ENCODE measurements at regions not wholly inside any gene's neighbourhood (a gene's known extent, or its start where the extent isn't known, plus 50 kb on each side); places are given as distances from the start of the nearest gene placed in this dataset.

DNA sequence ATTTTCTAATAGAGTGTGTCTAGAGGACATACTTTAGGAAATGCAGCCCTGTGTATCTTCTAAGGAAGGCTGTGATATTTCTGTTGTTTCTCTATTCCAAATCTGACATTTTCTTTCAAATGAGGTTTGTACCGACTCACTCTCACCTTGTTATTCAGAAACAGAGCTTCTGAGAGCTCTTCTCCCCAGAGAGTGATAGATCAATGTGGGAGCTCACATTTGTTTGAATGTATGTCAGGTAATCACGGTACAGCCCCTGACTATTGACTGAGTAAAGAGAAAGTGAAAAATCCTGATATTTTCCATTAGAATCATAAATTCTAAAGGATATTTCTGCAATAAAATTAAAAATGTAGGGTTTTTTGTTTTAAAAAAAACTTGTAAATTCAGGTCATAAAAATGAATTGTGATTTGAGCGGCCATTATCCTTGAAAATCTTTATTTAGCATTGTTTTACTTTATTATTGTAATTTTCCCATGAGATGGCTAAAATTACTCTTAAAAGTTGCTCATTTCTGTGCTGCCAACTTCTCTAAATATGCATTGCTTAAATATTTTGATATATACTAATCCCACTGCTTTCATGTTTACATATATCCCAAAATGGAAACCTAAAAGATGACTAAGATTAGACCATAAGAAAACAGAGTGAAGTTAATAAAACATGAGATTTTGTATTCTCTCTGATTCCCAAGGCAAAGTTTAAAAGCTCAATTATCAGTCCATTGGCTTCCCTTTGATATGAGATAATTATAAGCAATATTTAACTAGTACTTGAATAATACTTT, 1226.8 kb upstream of the CITED2 start:
- TF ChIP-seq, protein P1, sequence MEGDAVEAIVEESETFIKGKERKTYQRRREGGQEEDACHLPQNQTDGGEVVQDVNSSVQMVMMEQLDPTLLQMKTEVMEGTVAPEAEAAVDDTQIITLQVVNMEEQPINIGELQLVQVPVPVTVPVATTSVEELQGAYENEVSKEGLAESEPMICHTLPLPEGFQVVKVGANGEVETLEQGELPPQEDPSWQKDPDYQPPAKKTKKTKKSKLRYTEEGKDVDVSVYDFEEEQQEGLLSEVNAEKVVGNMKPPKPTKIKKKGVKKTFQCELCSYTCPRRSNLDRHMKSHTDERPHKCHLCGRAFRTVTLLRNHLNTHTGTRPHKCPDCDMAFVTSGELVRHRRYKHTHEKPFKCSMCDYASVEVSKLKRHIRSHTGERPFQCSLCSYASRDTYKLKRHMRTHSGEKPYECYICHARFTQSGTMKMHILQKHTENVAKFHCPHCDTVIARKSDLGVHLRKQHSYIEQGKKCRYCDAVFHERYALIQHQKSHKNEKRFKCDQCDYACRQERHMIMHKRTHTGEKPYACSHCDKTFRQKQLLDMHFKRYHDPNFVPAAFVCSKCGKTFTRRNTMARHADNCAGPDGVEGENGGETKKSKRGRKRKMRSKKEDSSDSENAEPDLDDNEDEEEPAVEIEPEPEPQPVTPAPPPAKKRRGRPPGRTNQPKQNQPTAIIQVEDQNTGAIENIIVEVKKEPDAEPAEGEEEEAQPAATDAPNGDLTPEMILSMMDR (IDR thresholded peaks at IDR 0.05; ENCODE audit: poor library complexity, severe bottlenecking), result no peak
- no peak for ATAC-seq (ENCODE audit: low read depth)

DNA sequence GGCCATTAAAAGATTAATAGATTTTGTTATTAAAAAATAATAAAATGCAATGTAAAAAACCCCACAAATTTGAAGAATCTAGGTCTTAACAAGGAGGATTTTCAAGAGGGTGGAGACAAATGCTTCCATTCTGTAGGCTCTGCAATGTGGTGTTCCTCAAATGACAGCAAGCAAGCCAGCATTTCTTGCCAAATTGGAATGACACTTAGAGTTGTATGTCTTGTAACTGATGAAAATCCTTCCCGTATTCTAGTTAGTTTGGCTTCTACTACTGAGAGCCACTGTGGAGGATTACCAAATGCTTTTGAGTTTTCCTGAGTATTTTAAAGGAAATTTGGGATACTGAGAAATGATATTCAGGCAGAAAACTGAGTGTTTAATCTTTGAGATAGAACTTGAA, 1225.5 kb upstream of the CITED2 start:
- no peaks in the 10 kb centered on the region for H3K4me1 ChIP-seq (ENCODE audit: insufficient read depth, poor library complexity, severe bottlenecking)
- no peaks in the 10 kb centered on the region for H3K9me3 ChIP-seq (ENCODE audit: severe bottlenecking)
- no peak for ATAC-seq (ENCODE audit: low read depth)
- no peak for DNase-seq (ENCODE audit: low spot score)
- TF ChIP-seq, protein P1 (IDR thresholded peaks at IDR 0.05; ENCODE audit: poor library complexity, severe bottlenecking), result no peak
- H3K27ac ChIP-seq (ENCODE audit: poor library complexity, severe bottlenecking), result no peak overlapping the region
- H3K4me3 ChIP-seq (ENCODE audit: severe bottlenecking), result no peak overlapping the region
- H3K27me3 ChIP-seq (ENCODE audit: insufficient read depth, poor library complexity, severe bottlenecking), result no peaks in the 10 kb centered on the region
- no peaks in the 10 kb centered on the region for H3K36me3 ChIP-seq (ENCODE audit: low read depth)

More for the DNA sequence above, 1226.8 kb upstream of the CITED2 start:
- no peaks in the 10 kb centered on the region for H3K27me3 ChIP-seq (ENCODE audit: insufficient read depth, poor library complexity, severe bottlenecking)
- H3K9me3 ChIP-seq (ENCODE audit: severe bottlenecking), result no peaks in the 10 kb centered on the region
- H3K4me1 ChIP-seq (ENCODE audit: insufficient read depth, poor library complexity, severe bottlenecking), result no peaks in the 10 kb centered on the region
- no peak overlapping the region for H3K27ac ChIP-seq (ENCODE audit: poor library complexity, severe bottlenecking)
- no peak for DNase-seq (ENCODE audit: low spot score)
- H3K4me3 ChIP-seq (ENCODE audit: severe bottlenecking), result no peak overlapping the region
- H3K36me3 ChIP-seq (ENCODE audit: low read depth), result no peaks in the 10 kb centered on the region

DNA sequence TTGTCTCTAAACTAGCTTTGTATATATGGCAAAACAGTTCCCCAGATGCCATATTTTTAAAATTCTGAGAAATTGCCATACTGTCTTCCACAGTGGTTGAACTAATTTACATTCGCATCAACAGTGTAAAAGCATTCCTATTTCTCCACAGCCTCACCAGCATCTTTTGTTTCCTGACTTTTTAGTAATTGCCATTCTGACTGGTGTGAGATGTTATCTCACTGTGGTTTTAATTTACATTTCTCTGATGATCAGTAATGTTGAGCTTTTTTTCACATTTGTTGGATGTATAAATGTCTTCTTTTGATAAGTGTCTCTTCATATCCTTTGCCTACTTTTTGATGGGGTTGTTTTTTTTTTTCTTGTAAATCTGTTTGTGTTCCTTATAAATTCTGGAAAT, 1222.7 kb upstream of the CITED2 start:
- H3K4me1 ChIP-seq (ENCODE audit: insufficient read depth, poor library complexity, severe bottlenecking), result no peaks in the 10 kb centered on the region
- no peaks in the 10 kb centered on the region for H3K36me3 ChIP-seq (ENCODE audit: low read depth)
- H3K27ac ChIP-seq (ENCODE audit: poor library complexity, severe bottlenecking), result no peak overlapping the region
- ATAC-seq (ENCODE audit: low read depth) (no peak), DNase-seq (ENCODE audit: low spot score) (no peak)
- TF ChIP-seq, protein P1 (IDR thresholded peaks at IDR 0.05; ENCODE audit: poor library complexity, severe bottlenecking), result no peak
- H3K4me3 ChIP-seq (ENCODE audit: severe bottlenecking), result no peak overlapping the region
- H3K9me3 ChIP-seq (ENCODE audit: severe bottlenecking), result no peaks in the 10 kb centered on the region
- no peaks in the 10 kb centered on the region for H3K27me3 ChIP-seq (ENCODE audit: insufficient read depth, poor library complexity, severe bottlenecking)

DNA sequence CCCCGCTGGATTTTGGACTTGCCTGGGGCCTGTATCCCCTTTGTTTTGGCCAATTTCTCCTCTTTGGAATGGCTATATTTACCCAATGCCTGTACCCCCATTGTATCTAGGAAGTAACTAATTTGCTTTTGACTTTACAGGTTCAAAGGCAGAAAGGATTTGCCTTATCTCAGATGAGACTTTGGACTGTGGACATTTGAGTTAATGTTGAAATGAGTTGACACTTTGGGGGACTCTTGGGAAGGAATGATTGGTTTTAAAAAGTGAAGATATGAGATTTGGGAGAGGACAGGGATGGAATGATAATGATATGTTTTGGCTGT, 1220.3 kb upstream of the CITED2 start:
- ATAC-seq (ENCODE audit: low read depth), result no peak
- H3K27me3 ChIP-seq (ENCODE audit: insufficient read depth, poor library complexity, severe bottlenecking), result no peaks in the 10 kb centered on the region
- H3K27ac ChIP-seq (ENCODE audit: poor library complexity, severe bottlenecking), result no peak overlapping the region
- no peak overlapping the region for H3K4me3 ChIP-seq (ENCODE audit: severe bottlenecking)
- H3K9me3 ChIP-seq (ENCODE audit: severe bottlenecking), result no peaks in the 10 kb centered on the region
- H3K4me1 ChIP-seq (ENCODE audit: insufficient read depth, poor library complexity, severe bottlenecking), result peaks cover 8% of the 10 kb centered on the region
- DNase-seq (ENCODE audit: low spot score), result no peak
- no peaks in the 10 kb centered on the region for H3K36me3 ChIP-seq (ENCODE audit: low read depth)
- TF ChIP-seq, protein P1 (IDR thresholded peaks at IDR 0.05; ENCODE audit: poor library complexity, severe bottlenecking), result no peak

DNA sequence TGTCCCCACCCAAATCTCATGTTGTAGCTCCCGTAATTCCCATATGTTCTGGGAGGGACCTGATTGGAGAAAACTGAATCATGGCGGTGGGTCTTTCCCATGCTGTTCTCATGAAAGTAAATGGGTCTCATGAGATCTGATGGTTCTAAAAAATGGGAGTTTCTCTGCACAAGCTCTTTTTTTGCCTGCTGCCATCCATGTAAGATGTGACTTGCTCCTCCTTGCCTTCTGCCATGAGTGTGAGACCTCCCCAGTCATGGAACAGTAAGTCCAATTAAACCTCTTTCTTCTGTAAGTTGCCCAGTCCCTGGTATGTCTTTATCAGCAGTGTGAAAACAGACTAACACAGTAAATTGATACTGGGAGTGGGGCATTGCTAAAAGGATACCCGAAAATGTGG, 1218.4 kb upstream of the CITED2 start:
- H3K4me3 ChIP-seq (ENCODE audit: severe bottlenecking), result no peak overlapping the region
- no peak for DNase-seq (ENCODE audit: low spot score)
- no peak overlapping the region for H3K27ac ChIP-seq (ENCODE audit: poor library complexity, severe bottlenecking)

More for the DNA sequence above, 1218.4 kb upstream of the CITED2 start:
- ATAC-seq (ENCODE audit: low read depth), result no peak
- Histone ChIP-seq H3K9me3 (ENCODE audit: severe bottlenecking) (no peaks in the 10 kb centered on the region), H3K36me3 (ENCODE audit: low read depth) (no peaks in the 10 kb centered on the region), H3K27me3 (ENCODE audit: insufficient read depth, poor library complexity, severe bottlenecking) (no peaks in the 10 kb centered on the region), H3K4me1 (ENCODE audit: insufficient read depth, poor library complexity, severe bottlenecking) (peaks cover 8% of the 10 kb centered on the region)
- TF ChIP-seq, protein P1 (IDR thresholded peaks at IDR 0.05; ENCODE audit: poor library complexity, severe bottlenecking), result no peak

Measured in RWPE2 (cell line).